Astrocyte (in vitro differentiated cells and primary cell): ENCODE measurements at regions not wholly inside any gene's neighbourhood (a gene's known extent, or its start where the extent isn't known, plus 50 kb on each side); places are given as distances from the start of the nearest gene placed in this dataset.
"Not testable (repeated sequence)": the region's sequence is repeated elsewhere in the genome, so short reads cannot be mapped to it uniquely, and the experiment has no call there.

ENCODE experiments used
- DNase-seq: peaks from one replicate; pipeline ENCODE4 v3.0.0-alpha.2; 2010; ENCODE audit warnings: low read depth
- FAIRE-seq: peaks from 2 replicates; lab custom pipeline; 2011; peaks lifted over from hg19 to GRCh38; lab: Jason Lieb, UNC
- H2AFZ ChIP-seq: 2 replicates; pipeline ENCODE4 v1.6.0; 2012; ENCODE audit warnings: low read depth, low read length, inconsistent platforms
- H3K27ac ChIP-seq: 2 replicates; pipeline ENCODE4 v1.5.1; 2011; ENCODE audit warnings: low read depth, low read length, inconsistent platforms
- H3K27me3 ChIP-seq: 2 replicates; pipeline ENCODE4 v1.6.0; 2011; ENCODE audit warnings: low read length, inconsistent platforms; ENCODE audit not compliant: insufficient read depth
- H3K36me3 ChIP-seq: 2 replicates; pipeline ENCODE4 v1.5.1; 2011; ENCODE audit warnings: low read length, inconsistent platforms; ENCODE audit not compliant: insufficient read depth
- H3K4me1 ChIP-seq: 2 replicates; pipeline ENCODE4 v1.5.1; 2011; ENCODE audit warnings: low read length, inconsistent platforms; ENCODE audit not compliant: insufficient read depth
- H3K4me2 ChIP-seq: 2 replicates; pipeline ENCODE4 v1.6.0; 2012; ENCODE audit warnings: low read length, inconsistent platforms
- H3K4me3 ChIP-seq: 2 replicates; pipeline ENCODE4 v1.5.1; 2011; ENCODE audit warnings: low read depth, mild to moderate bottlenecking, low read length, inconsistent platforms; ENCODE audit not compliant: insufficient read depth
- H3K79me2 ChIP-seq: 2 replicates; pipeline ENCODE4 v1.6.0; 2012; ENCODE audit warnings: mild to moderate bottlenecking, low read length, inconsistent platforms; ENCODE audit not compliant: insufficient read depth
- H3K9ac ChIP-seq: 2 replicates; pipeline ENCODE4 v1.6.0; 2012; ENCODE audit warnings: mild to moderate bottlenecking, low read length, inconsistent platforms
- H3K9me3 ChIP-seq: 2 replicates; pipeline ENCODE4 v1.5.1; 2012; ENCODE audit warnings: low read depth, mild to moderate bottlenecking, low read length, inconsistent platforms; ENCODE audit not compliant: insufficient read depth
- H4K20me1 ChIP-seq: 2 replicates; pipeline ENCODE4 v1.6.0; 2012; ENCODE audit warnings: low read length, inconsistent platforms; ENCODE audit not compliant: insufficient read depth
- H3K27ac Mint-ChIP-seq: one replicate; pipeline ENCODE4 v1.8.0; 2021; ENCODE audit warnings: mild to moderate bottlenecking, mixed read lengths; ENCODE audit not compliant: unreplicated experiment
- H3K27me3 Mint-ChIP-seq: one replicate; pipeline ENCODE4 v1.8.0; 2021; ENCODE audit warnings: low read depth, mixed read lengths; ENCODE audit not compliant: unreplicated experiment
- H3K36me3 Mint-ChIP-seq: one replicate; pipeline ENCODE4 v1.8.0; 2021; ENCODE audit warnings: low read depth, mixed read lengths; ENCODE audit not compliant: unreplicated experiment
- H3K4me1 Mint-ChIP-seq: one replicate; pipeline ENCODE4 v1.8.0; 2021; ENCODE audit warnings: low read depth, mixed read lengths; ENCODE audit not compliant: unreplicated experiment
- H3K4me3 Mint-ChIP-seq: one replicate; pipeline ENCODE4 v1.8.0; 2021; ENCODE audit warnings: mild to moderate bottlenecking, moderate library complexity, mixed read lengths; ENCODE audit not compliant: unreplicated experiment
- H3K9me3 Mint-ChIP-seq: one replicate; pipeline ENCODE4 v1.8.0; 2021; ENCODE audit warnings: mild to moderate bottlenecking, mixed read lengths; ENCODE audit not compliant: unreplicated experiment

DNA sequence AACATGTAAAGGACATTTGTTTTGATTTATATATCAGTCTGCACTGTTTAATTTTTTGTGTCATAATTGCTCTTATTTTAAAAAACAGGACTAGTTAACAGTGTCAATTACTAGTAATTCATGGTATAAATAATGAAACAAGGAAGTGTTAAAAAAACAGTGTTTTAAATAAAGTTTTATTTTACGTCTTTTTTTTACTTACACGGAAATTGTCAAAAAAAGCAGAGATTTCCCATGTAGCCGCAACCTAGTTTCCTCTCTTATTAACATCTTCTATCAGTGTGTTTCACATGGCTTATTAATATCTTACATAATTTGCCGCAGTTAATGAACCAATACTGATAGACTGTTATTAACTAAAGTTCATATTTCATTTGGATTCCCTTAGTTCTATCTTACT, 301.8 kb downstream of the RTP5 start:
- FAIRE-seq, H3K36me3 Mint-ChIP-seq, H3K9me3 ChIP-seq, H2AFZ ChIP-seq, H3K9me3 Mint-ChIP-seq, H3K4me3 ChIP-seq, H3K4me2 ChIP-seq, H3K4me3 Mint-ChIP-seq, DNase-seq, H3K27ac Mint-ChIP-seq, H3K4me1 Mint-ChIP-seq, H3K27ac ChIP-seq, H3K4me1 ChIP-seq, H3K79me2 ChIP-seq, H3K27me3 Mint-ChIP-seq, H3K27me3 ChIP-seq, H3K36me3 ChIP-seq, H4K20me1 ChIP-seq, H3K9ac ChIP-seq: not testable (repeated sequence)
